ENCODE measurements at regions not wholly inside any gene's neighbourhood (a gene's known extent, or its start where the extent isn't known, plus 50 kb on each side); places are given as distances from the start of the nearest gene placed in this dataset. TPM values are rescaled to one million over a fixed set of nuclear protein-coding genes. Genes with fewer than 3 reads are reported as not detected.

- Histone ChIP-seq H2BK5ac (ENCODE audit: low read depth, low read length, poor library complexity, severe bottlenecking) (no peak overlapping the region), H3K4ac (ENCODE audit: low read depth in 1 of 2, low read length in 2 of 2) (no peak overlapping the region), H3K18ac (ENCODE audit: low read depth in 1 of 2, low read length in 2 of 2) (no peak overlapping the region), H2BK12ac (ENCODE audit: low read length in 2 of 2) (no peak overlapping the region), H4K8ac (ENCODE audit: low read length) (no peak overlapping the region), H3K14ac (ENCODE audit: low read length in 2 of 2) (no peak overlapping the region), H2BK120ac (ENCODE audit: low read depth, low read length) (no peak overlapping the region), H3K36me3 (ENCODE audit: control insufficient read depth in 1 of 2, insufficient read depth in 2 of 2, low read depth in 1 of 2, low read length in 2 of 2) (no peaks in the 10 kb centered on the region), H2AK5ac (ENCODE audit: low read length, severe bottlenecking) (no peak overlapping the region), H3K9me3 (ENCODE audit: control insufficient read depth, low read length) (no peaks in the 10 kb centered on the region), H3K4me3 (ENCODE audit: insufficient read depth in 1 of 2, low read depth in 1 of 2, low read length in 2 of 2) (no peak overlapping the region), H3K27me3 (ENCODE audit: control insufficient read depth in 1 of 2, insufficient read depth in 1 of 2, low read length in 2 of 2) (no peaks in the 10 kb centered on the region), H2BK15ac (ENCODE audit: low read depth, poor library complexity, severe bottlenecking) (no peak overlapping the region), H3K4me2 (ENCODE audit: low read length, poor library complexity, severe bottlenecking) (no peak overlapping the region), H3K79me1 (replicated peaks; ENCODE audit: low read length, poor library complexity, severe bottlenecking) (no peaks in the 10 kb centered on the region), H3K23ac (ENCODE audit: low read length in 2 of 2) (no peak overlapping the region), H3K9ac (ENCODE audit: low read length) (no peak overlapping the region), H2AFZ (ENCODE audit: low read depth, low read length) (no peak overlapping the region), H3K4me1 (ENCODE audit: control insufficient read depth, insufficient read depth, low read depth, low read length) (peaks cover 3% of the 10 kb centered on the region), H4K91ac (ENCODE audit: low read length) (no peak overlapping the region), H3K27ac (ENCODE audit: low read length, poor library complexity, severe bottlenecking) (no peak overlapping the region)
- 91% methylated on average over 4 of the region's 4 CpGs for whole genome bisulfite sequencing
- no peak for DNase-seq
Observed at GRCh38 chr11:13227676-13228255, 49.8 kb upstream of the BMAL1 start.

Small RNA genes lying in the stretch of these regions (small RNA-seq; reads per million reads assigned to genes)
- not detected for gene AC022878.1 (ENCODE audit: low read depth)
